GM19043 (cell line): ENCODE measurements at regions not wholly inside any gene's neighbourhood (a gene's known extent, or its start where the extent isn't known, plus 50 kb on each side); places are given as distances from the start of the nearest gene placed in this dataset.
"Not testable (repeated sequence)": the region's sequence is repeated elsewhere in the genome, so short reads cannot be mapped to it uniquely, and the experiment has no call there.

Source experiments
- ATAC-seq: cut with Tn5 transposase; IDR thresholded peaks from one replicate; pipeline ENCODE4 v1.9.1; 2021; ENCODE audit warnings: low read depth; ENCODE audit not compliant: unreplicated experiment

DNA sequence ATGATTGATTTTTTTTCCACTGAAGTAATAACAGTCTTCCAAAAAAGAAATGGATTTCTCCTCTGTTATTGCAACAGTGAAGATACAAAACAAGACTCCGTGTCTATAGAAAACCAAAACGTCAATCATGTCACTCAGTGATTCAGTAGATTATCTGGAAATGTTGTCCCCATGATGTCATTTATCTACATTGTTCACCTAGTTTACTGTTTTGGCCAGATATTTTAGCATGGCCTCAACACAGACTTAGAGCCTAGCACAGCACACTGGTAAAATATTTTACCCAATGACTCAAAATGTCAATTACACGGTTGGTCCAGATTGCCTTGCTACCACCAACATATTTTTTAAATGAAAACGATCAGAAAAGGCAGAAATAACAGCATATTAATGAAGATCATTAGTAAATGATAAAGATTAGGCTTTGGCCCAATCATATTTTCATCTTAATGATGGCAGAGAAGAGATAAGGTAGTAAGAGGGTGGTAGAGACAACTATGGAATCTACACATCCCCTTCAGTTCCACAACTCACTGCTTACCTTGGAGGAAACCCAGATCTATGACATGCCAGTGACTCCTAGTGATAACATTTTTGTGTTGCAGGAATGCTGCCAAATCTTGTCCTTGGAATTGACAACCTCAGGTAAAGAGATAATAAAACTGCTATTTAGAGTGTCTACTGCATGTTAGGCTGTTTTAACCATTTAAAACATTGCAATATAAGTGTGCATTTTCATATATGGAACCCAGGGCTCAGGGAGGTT, 347.7 kb upstream of the ARPP21 start:
- ATAC-seq: no peak

DNA sequence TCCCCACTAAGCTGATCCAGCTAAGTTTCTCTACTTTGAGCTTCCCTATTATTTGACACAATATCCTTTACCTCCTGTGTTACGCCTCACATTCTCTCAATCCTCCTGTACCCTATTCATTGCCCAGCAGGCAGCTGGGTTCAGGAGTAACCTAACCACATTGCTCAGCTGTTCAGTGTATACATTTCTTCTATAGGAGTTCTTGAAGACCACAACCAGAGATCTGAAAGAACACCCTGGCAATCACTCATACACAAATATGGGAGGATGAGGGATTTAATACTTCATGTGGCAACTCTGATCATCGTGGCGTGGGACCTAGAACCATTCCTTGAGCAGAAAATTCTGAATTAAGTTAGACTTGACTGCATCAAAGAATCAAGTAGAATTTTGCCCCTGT, 346.8 kb upstream of the ARPP21 start:
- ATAC-seq: no peak

DNA sequence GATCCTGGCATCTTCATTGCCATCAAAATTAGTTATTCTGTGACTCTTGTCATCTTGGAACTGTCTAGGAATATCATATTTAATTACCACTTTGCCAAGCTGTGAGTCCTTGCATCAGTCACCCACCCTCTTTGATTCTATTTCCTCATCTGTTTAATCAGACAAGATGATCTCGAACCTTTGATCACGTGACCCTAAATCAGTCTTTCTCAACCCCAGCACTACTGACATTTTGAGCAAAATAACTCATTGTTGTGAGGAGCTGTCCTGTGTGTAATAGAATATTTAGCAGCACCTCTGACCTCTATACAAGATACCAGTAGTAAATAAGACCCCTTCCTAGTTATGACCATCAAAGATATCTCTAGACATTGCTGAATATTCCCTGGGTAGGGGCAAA, 343.4 kb upstream of the ARPP21 start:
- ATAC-seq: no peak

DNA sequence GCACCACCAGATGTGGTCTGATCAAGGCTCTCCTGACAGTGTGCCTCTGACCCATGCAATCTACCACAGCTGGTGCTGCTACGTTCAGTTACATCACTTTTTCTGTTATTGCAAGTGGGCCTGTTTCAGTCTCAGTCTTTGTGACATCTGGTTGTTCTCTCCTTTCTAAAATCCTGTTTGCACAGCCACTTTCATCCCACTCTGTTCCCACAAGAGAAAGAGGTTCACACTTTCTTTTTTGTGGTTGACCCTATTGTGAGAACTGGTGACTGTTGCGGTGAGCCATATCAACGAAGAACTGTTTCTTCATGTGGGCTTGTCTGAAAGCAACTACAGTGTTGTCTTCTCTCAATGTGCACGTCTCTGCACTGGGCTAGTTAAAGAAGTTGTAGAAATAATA, 342.8 kb upstream of the ARPP21 start:
- ATAC-seq: no peak

DNA sequence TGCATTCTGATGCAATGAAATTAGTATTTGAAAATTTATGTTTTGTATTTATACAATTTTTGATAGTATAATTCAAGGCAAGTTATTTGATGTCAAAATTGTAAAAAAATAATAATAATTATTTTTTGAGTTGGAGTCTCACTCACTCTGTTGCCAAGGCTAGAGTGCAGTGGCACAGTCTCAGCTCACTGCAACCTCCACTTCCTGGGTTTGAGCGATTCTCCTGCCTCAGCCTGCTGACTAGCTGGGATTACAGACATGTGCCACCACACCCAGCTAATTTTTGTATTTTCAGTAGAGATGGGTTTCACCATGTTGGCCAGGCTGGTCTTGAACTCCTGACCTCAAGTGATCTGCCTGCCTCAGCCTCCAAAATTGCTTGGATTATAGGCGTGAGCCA, 342.4 kb upstream of the ARPP21 start:
- not testable (repeated sequence) for ATAC-seq

DNA sequence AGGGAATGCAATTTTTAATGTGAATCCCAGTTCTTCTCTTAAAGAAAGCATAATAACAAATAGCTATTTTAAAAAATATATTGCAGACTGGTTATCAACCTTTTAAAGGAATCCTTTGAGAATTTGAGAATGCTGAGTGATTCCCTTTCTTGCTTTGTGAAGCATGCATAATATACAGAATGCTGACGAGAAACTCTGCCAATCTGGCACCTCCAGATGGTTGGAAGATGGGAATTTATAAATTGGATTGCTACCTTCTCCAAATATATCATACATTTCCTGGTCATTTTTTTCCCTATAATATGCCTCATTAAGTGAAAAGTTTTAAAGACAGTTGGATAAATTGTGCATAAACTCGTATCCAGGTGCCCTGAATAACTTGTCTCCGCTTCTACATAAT, 333.9 kb upstream of the ARPP21 start:
- ATAC-seq: no peak

DNA sequence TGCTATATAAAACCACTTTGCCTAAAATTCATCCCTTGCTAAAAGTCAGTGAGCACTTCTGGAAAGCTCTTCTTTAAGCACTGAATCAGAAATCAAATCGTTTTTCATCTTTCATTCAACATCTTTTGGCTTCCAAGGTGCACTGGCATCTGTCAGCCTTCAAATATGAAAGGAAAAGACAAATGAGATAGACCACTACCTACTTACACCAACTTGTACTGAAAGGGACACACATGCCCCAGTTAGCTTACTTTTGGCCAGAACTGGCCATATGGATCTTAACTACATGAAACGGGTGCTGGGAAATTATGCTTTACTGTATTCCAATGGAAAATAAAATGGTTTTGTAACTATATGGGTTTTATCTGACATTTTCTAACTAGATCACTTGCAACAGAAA, 332.0 kb upstream of the ARPP21 start:
- no peak for ATAC-seq

DNA sequence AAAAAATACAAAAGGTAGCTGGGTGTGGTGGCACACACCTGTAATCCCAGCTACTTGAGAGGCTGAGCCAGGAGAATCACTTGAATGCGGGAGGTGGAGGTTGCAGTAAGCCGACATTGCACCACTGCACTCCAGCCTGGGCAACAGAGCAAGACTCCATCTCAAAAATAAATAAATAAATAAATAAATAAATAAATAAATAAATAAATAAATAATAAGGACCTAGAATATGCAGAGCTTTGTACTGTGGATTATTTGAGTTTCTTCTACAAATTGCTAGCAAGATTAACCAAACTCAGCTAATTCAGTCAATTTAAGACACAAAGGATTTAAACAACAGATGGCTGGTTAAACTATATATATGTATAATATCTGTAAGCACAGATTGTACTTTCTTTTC, 322.5 kb upstream of the ARPP21 start:
- not testable (repeated sequence) for ATAC-seq

DNA sequence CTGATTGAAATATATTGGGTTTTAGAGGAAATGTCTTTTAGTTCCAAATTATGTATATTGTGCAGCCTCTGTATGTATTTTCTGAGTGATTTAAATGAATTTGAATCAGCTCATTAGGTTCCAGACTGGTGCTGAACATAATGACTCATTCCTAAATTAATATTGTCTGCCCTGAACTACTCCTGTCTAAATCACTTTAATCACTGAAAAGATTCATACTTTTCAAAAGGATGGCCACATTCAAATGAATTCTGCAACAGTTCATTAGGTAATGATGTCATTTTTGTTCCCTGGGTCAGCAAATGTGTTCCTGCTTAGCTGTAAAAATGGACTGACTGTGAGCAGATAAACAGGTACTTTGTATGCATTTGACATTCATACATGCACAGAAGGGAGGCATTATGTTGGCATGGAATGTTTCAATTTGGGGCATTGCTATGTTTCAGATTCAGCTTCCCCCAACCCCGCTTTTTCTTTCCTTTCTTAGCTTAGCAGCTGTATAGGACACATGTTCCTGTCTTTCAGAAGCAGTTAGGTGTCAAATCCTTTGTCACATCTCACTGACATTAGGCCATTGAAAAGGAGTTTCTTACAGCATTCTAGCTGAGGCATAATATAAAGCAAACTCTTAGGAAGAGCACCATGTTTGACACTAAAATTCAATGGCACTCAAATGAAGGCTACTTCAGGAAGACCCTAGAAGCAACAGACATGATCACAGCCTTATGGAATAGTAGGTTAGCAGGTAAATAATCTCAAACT, 318.5 kb upstream of the ARPP21 start:
- ATAC-seq: no peak

DNA sequence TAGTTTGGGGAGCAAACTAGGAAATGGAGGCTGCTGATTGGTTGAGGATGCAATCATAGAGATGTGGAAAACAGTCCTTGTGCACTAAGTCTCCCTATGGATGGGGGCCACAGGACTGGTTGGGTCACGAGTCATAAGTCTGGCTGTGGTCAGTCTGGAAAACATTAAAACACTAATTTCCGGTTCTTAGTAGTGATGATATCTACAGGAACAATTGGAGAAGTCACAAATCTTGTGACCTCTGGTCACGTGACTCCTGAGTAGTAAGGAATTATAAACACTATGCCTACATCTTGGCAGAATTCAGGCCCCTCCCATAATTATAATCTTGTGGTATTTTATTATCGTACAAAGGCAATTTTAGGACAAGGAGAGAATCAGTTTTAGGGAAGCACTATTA, 317.3 kb upstream of the ARPP21 start:
- ATAC-seq: no peak

DNA sequence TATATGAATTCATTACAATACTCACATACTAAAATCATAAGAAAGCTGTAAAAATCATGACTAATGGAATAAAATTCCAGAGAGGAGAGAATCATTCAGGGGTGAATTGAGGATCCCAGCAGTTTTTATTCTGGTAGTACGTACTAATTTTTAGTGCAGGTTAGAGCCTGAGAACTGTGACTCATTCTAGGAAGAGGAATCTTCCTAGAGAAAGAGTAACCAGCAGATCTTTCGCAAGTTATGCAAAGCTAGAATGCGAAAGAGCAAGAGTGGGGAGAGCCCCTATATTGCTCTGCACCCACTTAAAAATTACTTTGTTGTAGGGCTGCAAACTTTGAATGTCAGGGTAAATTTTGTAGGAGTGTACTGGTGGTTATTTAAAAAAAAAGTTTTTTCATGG, 303.6 kb upstream of the ARPP21 start:
- ATAC-seq: no peak

DNA sequence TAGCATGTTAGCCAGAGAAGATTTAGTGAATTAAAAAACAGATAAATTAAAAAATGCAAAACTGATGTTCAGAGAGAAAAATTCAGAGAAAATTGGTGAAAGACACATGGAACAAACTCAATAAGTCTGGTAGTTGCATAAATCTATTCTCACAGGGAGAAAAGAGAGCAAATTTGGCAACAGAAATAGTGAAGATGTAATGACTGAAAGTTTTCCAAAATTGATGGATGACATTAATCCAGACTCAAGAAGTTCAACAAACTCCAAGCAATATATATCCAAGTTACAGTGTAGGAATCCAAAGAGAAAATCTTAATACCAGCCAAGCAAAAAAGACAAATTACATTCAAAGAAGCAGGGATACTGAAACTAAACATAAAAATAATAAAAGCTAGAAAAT, 302.7 kb upstream of the ARPP21 start:
- no peak for ATAC-seq

DNA sequence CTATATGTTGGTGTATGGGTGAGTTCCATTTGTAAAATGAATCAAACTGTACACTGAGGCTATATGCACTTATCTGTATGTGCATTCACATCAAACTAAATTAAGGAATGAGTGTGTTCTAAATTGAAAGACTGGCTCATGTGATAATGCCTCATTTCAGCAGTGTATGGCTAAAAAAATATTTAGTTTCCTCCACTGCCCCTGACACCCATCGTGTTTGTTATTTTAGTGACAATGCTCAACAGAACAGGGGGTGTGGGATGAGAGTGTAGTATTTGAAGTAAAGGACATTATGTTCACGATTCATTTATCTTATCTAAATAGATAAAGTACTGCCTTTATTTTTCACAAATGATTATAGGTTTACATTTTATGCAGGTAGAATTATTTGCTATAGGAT, 301.1 kb upstream of the ARPP21 start:
- ATAC-seq: no peak

DNA sequence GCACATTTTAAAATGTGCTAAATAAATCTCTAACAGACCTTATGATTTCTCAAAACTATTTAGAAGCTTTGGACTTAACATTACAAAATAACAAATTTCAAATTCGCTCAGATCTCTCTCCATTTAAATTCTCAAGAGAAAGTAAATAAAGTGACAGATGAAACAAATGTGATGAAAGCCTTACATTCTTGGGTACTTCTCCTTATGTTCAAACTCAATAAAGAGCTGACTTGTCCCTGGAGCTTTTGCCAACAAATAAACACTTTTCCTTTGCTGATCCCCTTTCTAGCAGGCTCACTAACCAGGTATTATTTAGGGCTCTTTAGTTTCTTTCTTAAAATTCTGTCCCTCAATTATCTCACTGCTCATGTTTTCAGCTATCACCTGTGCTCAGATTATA, 259.1 kb upstream of the ARPP21 start:
- ATAC-seq: no peak

DNA sequence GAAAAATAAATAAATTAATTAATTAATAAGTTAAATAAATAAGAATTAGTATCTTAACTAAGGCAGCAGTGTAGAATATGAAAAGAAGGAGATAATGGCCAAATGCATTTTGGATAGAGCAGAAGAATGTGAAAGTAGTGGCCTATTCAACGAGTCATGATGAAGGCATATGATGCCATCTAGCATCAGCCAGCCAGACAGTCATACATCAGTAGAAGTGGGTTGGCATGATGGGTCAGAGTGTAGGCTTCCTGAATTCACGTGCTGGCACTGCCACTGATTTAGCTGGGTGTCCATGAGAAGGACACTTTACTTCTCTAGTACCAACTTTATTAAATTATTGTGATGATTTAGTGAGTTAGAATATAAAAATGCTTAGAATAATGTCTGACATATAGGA, 256.1 kb upstream of the ARPP21 start:
- no peak for ATAC-seq

DNA sequence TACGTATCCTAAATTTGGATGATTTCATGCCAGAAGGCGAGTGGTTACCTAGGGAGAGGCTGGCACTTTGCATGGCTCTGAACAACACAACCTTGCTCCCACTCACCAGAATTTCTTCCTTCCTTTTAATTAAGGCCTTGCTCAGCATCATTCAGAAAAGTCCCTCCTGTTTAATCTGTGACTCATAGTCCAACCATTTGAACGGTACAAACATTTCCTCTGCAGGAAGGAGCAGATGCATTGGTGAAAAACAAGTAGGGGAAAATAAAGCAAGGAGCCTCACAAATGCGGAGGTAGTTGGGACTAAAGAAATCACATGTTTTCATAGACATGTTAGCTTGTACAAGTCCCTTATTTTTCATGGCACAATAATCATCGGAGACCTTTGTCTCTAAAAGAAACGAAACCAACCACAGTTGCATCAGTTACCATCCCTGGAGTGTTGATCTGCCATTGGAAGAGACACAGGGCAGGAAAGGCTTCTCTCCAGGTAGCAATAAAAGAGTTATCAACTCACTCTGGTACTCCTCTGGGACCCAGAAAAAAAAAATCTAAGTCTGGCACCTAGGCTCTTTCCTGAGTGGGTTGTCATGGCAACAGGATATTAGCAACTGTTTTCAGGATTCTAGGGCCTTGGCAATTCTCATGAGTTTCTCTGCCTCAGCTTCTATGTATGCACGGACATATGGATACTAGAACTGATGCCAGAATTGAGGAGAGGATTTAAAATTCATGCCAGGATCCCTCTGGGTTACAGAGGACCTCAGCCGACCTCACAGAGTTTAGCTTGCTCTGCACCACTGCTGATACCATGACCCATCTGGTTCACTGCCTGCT, 255.4 kb upstream of the ARPP21 start:
- no peak for ATAC-seq

DNA sequence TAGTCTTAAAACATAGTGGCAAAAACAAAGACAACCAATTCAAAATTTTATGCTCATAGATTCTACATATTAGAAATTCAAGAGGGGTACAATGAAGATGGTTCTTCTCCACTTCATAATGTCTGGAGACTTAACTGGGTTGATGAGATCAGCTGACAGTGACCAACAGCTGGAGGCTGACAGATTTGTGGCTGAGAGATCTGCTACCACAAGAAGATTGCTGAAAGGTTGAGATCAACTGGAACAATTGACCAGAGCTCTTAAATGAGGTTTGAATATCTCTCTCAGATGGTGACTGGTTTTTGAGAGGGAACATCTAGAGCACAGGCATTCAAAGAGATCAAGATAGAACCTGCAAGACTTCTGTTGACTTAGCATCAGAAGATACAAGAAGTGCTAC, 254.1 kb upstream of the ARPP21 start:
- ATAC-seq: no peak

DNA sequence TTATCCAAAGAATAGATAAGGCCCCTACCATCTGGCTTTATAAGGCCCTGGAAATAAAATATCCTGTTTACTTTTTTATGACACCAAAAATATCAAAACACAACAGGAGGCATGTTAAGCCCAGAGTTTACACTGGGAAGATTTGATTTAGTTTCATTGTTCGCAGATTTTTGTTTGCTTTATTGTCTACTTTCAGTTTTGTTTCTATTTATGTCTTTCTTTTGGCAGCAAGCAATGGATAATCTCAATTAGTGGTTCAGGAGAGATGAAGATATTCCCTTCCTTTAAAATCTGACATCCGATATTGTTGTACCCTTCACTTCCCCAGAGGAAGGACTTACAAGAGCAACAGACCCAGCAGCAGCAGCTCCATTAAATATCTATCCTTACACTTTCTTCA, 249.4 kb upstream of the ARPP21 start:
- no peak for ATAC-seq

DNA sequence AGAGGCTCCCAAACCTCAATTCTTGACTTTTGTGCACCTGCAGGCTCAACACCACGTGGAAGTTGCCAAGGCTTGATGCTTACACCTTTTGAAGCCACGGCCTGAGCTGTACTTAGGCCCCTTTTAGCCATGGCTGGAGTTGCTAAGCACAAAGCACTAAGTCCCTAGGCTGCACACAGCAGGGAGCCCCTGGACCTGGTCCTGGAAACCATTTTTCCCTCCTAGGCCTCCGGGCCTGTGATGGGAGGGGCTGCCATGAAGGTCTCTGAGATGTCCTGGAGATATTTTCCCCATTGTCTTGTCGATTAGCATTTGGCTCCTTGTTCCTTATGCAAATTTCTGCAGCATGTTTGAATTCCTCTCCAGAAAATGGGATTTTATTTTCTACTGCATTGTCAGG, 247.1 kb upstream of the ARPP21 start:
- no peak for ATAC-seq

DNA sequence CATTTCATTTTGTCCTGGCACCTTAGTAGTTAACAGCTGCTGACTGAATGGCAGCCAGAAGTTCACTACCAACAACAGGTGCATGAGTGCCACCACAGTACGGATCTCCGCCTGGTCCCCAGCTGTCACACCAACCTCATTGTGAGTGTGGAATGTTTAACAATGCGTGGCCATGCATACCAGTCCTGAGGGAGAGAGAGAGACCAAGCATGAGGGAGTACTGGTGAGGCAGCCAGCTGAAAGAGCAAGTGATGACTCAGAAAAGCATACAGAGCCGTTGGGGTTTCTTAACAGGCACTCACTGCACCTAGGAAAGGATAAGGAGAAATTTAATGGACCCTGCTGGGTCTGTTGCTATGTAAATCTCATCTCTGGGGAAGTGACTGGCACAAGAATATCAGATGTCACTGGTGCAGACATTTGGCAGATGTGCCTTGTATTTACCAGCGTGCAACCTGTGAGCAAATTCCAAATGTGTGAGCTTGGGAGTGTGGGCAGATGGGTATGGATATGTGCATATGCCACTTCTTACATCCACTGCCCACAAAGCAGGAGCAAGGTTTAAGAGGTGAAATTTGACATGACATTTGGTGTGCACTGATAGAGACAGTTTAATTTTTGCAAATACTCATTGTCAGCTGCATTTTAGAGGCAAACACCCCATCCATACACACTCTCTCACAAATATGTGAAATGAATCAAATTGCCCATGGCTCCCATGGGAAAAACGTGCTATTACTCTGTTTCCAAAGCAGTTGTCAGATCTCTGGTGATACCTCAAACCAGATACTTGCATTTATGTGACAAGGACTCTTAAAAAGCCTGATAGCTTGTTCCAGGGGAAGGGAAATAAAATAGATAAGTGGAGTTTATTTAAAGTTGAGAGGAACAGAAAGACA, 245.2 kb upstream of the ARPP21 start:
- ATAC-seq: no peak
